Natural killer cell (primary cell): ENCODE measurements at regions not wholly inside any gene's neighbourhood (a gene's known extent, or its start where the extent isn't known, plus 50 kb on each side); places are given as distances from the start of the nearest gene placed in this dataset.

ENCODE experiments used
- ATAC-seq, 3 donors: fragments of 150-1000 bp in 2 of 3; fragments of 200-7000 bp in 1 of 3; cut with Tn5 transposase; 1 replicate in 1 of 3; 2 replicates in 2 of 3; pipeline ENCODE4 v1.10.0; 2021; ENCODE audit warnings: mild to moderate bottlenecking in 2 of 3, moderate library complexity in 2 of 3
- DNase-seq, 2 donors: peaks; one replicate each; pipeline versions ENCODE4 v3.0.0 to v3.0.0-alpha.2; 2013 to 2021; ENCODE audit warnings: mixed read lengths in 1 of 2
- H3K27ac ChIP-seq: one replicate; pipeline ENCODE4 v1.5.1; 2013; ENCODE audit warnings: mild to moderate bottlenecking, low read length
- H3K27me3 ChIP-seq: one replicate; pipeline ENCODE4 v1.6.1; 2013; ENCODE audit warnings: low read length; ENCODE audit not compliant: control insufficient read depth, insufficient read depth
- H3K36me3 ChIP-seq: one replicate; pipeline ENCODE4 v1.6.1; 2013; ENCODE audit warnings: low read length; ENCODE audit not compliant: control insufficient read depth, insufficient read depth
- H3K4me1 ChIP-seq: one replicate; pipeline ENCODE4 v1.6.1; 2013; ENCODE audit warnings: low read length; ENCODE audit not compliant: control insufficient read depth, insufficient read depth
- H3K4me3 ChIP-seq: one replicate; pipeline ENCODE4 v1.5.1; 2013; ENCODE audit warnings: low read length
- H3K9me3 ChIP-seq: one replicate; pipeline ENCODE4 v1.6.1; 2013; ENCODE audit warnings: low read length; ENCODE audit not compliant: control insufficient read depth, insufficient read depth
- H3K27ac Mint-ChIP-seq, 2 donors: one replicate each; pipeline ENCODE4 v1.8.0; 2022; ENCODE audit warnings: mild to moderate bottlenecking in 2 of 2, mixed read lengths in 2 of 2, moderate library complexity in 1 of 2
- H3K27me3 Mint-ChIP-seq, 2 donors: one replicate each; pipeline ENCODE4 v1.8.0; 2022; ENCODE audit warnings: low read depth in 2 of 2, mixed read lengths in 2 of 2
- H3K36me3 Mint-ChIP-seq: one replicate; pipeline ENCODE4 v1.8.0; 2022; ENCODE audit warnings: mixed read lengths
- H3K4me1 Mint-ChIP-seq, 2 donors: one replicate each; pipeline ENCODE4 v1.8.0; 2022; ENCODE audit warnings: mixed read lengths in 2 of 2
- H3K4me3 Mint-ChIP-seq: one replicate; pipeline ENCODE4 v1.8.0; 2022; ENCODE audit warnings: mild to moderate bottlenecking, moderate library complexity, mixed read lengths
- H3K9me3 Mint-ChIP-seq, 2 donors: one replicate each; pipeline ENCODE4 v1.8.0; 2022; ENCODE audit warnings: mixed read lengths in 2 of 2
- WGBS: methylation state at CpG from one replicate; pipeline ENCODE4 v1.1.7; 2013; ENCODE audit warnings: missing lambda C conversion rate; ENCODE audit not compliant: insufficient coverage; 5-methylcytosine and 5-hydroxymethylcytosine counted together
- intact Hi-C: fragments of 100-400 bp; cut with micrococcal nuclease; formaldehyde crosslinking; loops from one replicate; pipeline ENCODE4 v1.14.2; 2022
- TF ChIP-seq, protein P1 (sequence below): fragments of 200-600 bp; IDR thresholded peaks from one replicate; pipeline ENCODE4 v1.8.0; 2022; ENCODE audit warnings: antibody characterized with exemption

DNA sequence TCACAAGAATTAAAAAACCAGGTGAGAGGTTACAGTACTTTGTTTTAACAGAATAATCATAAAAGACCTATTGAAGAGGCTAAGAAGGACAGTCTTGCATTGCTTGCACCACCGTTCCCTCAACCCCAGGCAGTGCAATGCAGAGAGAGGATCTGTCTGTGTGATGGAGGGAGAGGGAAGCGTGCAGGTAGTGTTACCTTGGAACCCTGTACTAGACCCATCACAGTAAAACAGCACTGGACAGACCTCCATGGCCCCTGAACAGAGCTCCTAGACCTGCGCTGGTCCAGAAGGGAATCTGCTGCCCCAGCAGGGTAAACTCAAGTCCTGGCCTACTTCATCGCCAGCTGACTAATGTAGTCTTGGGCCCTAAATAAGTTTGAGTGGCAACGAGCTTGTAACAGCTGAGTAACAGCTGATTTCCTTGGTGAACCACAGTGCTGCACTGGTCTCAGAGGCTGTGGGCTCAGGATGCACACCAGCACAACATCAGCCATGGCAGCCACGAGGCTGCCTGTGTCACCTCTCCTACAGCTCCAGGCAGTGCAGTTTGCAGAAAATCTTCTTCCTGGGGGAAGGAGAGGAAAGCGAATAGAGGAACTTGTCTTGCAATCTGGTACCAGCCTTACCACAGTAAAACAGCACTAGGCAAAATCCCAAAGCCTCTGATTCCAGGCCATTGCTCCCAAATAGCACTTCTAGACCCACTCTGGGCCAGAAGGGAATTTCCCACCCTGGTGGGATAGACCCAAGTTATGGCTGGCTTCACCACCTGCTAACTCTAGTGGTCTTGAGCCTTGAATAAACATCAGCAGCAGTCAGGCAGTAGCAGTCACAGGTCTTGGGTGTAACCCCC is 417.2 kb downstream of the CDH7 start:
- Histone ChIP-seq H3K27me3 (no peaks in the 10 kb centered on the region), H3K36me3 (no peaks in the 10 kb centered on the region), H3K4me1 (no peaks in the 10 kb centered on the region), H3K27ac (no peak overlapping the region), H3K9me3 (peaks cover 4% of the 10 kb centered on the region), H3K4me3 (no peak overlapping the region)
- DNase-seq (no peak), ATAC-seq (no peak)
- Mint-ChIP-seq H3K9me3 (peaks cover 15 to 20% of the 10 kb centered on the region in 2 donors), H3K36me3 (no peaks in the 10 kb centered on the region), H3K4me3 (no peak overlapping the region), H3K27ac (no peak overlapping the region), H3K4me1 (no peaks in the 10 kb centered on the region), H3K27me3 (no peaks in the 10 kb centered on the region)
- 86% methylated on average over 5 of the region's 7 CpGs for WGBS
- TF ChIP-seq, protein P1, sequence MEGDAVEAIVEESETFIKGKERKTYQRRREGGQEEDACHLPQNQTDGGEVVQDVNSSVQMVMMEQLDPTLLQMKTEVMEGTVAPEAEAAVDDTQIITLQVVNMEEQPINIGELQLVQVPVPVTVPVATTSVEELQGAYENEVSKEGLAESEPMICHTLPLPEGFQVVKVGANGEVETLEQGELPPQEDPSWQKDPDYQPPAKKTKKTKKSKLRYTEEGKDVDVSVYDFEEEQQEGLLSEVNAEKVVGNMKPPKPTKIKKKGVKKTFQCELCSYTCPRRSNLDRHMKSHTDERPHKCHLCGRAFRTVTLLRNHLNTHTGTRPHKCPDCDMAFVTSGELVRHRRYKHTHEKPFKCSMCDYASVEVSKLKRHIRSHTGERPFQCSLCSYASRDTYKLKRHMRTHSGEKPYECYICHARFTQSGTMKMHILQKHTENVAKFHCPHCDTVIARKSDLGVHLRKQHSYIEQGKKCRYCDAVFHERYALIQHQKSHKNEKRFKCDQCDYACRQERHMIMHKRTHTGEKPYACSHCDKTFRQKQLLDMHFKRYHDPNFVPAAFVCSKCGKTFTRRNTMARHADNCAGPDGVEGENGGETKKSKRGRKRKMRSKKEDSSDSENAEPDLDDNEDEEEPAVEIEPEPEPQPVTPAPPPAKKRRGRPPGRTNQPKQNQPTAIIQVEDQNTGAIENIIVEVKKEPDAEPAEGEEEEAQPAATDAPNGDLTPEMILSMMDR = no peak
- intact Hi-C loops = no loop called here

DNA sequence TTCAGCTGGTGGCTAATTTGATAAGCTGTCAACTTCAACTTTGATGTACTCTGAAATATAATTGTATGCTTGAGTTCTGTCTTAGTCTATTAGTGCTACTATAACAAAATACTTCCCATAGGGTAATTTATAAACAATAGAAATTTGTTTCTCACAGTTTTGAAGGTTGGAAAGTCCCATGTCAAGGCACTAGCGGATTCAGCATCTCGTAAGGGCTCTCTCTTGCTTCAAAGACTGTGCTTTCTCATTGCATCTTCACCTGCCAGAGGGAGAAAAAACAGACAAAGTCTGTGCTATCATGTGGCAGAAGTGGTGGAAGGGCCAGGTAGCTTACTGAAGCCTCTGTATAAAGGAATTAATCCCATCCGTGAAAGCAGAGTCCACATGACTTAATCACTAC is 409.2 kb downstream of the CDH7 start:
- Histone ChIP-seq H3K4me3 (no peak overlapping the region), H3K27me3 (no peaks in the 10 kb centered on the region), H3K27ac (no peak overlapping the region), H3K9me3 (peaks cover 3% of the 10 kb centered on the region), H3K4me1 (no peaks in the 10 kb centered on the region), H3K36me3 (no peaks in the 10 kb centered on the region)
- no peaks in the 10 kb centered on the region for H3K4me1 Mint-ChIP-seq
- no peak overlapping the region for H3K27ac Mint-ChIP-seq
- peaks cover 11 to 17% of the 10 kb centered on the region in 2 donors for H3K9me3 Mint-ChIP-seq
- peaks cover 6% of the 10 kb centered on the region for H3K36me3 Mint-ChIP-seq
- H3K27me3 Mint-ChIP-seq = no peaks in the 10 kb centered on the region
- ATAC-seq (no peak), DNase-seq (no peak)
- no peak overlapping the region for H3K4me3 Mint-ChIP-seq
- 91% methylated on average over 2 of the region's 3 CpGs for WGBS
- TF ChIP-seq, protein P1 = no peak
- intact Hi-C loops = no loop called here

DNA sequence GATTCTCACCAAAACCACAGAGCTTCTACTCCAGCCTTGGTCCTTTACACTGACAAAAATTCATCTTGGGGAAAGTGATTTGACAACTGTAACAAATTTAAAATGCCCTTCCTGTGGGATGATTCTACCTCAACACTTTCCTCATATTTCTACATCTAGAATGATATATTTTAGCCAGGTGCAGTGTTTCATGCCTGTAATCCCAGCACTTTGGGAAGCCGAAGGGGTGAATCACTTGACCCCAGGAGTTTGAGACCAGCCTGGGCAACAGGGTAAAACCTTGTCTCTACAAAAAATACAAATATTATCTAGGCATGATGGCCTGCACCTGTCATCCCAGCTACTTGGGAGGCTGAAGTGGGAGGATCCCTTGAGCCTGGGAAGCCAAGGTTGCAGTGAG is 408.6 kb downstream of the CDH7 start:
- Mint-ChIP-seq H3K9me3 (peaks cover 11 to 17% of the 10 kb centered on the region in 2 donors), H3K4me3 (no peak overlapping the region), H3K27ac (no peak overlapping the region), H3K36me3 (peaks cover 6% of the 10 kb centered on the region), H3K27me3 (no peaks in the 10 kb centered on the region), H3K4me1 (no peaks in the 10 kb centered on the region)
- intact Hi-C loops = no loop called here
- Histone ChIP-seq H3K9me3 (peaks cover 3% of the 10 kb centered on the region), H3K4me1 (no peaks in the 10 kb centered on the region), H3K4me3 (no peak overlapping the region), H3K36me3 (no peaks in the 10 kb centered on the region), H3K27me3 (no peaks in the 10 kb centered on the region), H3K27ac (no peak overlapping the region)
- TF ChIP-seq, protein P1 = no peak
- no peak for ATAC-seq
- whole genome bisulfite sequencing = 100% methylated on average over 1 of the region's 1 CpG
- DNase-seq = no peak
